Islet precursor cell (in vitro differentiated cells): ENCODE measurements at regions not wholly inside any gene's neighbourhood (a gene's known extent, or its start where the extent isn't known, plus 50 kb on each side); places are given as distances from the start of the nearest gene placed in this dataset.
A peak's percentile ranks its signal among the peaks of the same experiment; 100 is the strongest.
"Not testable (repeated sequence)": the region's sequence is repeated elsewhere in the genome, so short reads cannot be mapped to it uniquely, and the experiment has no call there.

Experiments
- DNase-seq: peaks from one replicate; pipeline ENCODE4 v3.0.0-alpha.2; 2018

DNA sequence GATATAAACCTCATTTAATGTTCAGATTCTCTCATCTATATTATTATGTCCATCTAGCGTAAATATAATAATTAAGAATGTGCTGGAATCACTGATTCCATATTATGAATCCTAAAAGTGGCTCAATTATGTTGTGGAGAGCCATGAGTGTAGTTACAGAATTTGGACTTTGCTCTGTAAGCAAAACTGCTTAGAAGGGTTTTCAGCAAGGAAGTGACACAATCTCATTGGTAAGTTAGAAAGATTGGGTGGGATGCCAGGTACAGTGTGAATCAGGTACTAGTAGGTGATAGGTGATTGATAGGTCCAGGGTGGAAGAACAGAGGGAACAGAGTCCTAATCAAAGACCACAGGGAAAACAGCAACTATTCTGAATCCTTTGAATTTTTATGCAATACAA, 74.9 kb upstream of the ABLIM1 start:
- no peak for DNase-seq

DNA sequence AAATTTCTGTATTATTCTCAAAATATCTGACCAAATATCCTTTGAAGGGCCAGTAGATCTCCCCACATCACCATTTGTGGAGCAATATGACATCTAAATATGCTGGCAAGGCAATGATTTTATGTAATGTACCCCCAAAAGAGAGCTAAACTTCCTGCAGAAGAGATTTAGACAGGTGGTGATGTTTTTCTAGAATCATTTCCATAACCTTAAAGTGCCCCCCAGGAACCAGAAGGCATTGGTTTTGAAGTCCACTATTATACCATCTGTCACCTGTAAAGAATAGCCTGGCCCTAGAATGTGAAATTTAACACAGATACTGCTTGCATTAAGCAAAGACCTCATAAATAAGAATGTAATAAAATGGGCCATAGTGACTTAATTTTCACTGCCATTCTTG, 77.9 kb upstream of the ABLIM1 start:
- DNase-seq: no peak

DNA sequence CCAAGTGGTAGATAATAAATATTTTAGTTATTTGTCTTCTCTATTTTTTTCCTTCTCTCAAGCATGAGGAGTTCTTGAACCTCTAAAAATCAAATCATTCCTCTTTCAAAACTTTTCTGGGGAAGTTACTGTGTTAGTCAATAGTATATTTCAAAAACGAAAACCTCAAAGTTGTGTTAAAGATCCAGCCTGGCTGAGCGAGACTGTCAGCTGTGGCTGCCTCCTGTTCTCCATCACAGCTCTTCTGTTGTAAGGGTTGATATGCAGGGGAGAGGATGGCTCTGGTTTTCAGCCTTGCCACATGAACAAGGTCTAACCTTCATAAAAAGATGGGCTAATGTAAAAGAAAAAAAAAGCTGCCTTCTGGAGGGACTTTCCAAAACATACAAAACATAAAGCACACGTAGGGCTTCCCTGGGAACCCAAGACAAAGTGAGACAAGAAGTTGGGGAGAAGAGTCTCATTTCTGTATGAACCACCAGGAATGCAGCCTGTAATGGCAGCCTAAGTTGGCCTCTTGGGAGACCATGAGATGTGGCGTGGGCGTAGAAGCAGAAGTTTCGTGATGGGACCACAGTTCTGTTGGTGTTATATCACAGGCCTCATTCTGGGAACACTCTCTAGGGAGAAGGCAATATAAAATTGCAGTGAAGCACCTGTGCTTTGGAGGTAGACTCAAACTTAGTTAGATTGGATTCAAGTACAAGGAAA, 77.9 kb upstream of the FHIP2A start:
- no peak for DNase-seq

DNA sequence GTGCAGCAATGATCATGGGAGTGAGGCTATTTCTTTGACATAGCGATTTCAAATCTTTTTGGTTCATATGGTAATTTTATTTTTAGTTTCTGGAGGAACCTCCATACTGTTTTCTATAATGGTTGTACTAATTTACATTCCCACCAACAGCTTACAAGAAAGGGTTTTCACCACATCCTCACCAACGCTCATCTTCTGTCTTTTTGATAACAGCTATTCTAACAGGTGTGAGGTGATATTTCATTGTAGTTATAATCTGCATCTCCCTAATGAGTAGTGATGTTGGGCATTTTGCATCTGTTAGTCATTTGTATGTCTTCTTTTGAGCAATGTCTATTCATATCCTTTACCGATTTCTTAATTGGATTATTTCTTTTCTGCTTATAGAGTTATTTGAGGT, 75.0 kb upstream of the FHIP2A start:
- DNase-seq: no peak

DNA sequence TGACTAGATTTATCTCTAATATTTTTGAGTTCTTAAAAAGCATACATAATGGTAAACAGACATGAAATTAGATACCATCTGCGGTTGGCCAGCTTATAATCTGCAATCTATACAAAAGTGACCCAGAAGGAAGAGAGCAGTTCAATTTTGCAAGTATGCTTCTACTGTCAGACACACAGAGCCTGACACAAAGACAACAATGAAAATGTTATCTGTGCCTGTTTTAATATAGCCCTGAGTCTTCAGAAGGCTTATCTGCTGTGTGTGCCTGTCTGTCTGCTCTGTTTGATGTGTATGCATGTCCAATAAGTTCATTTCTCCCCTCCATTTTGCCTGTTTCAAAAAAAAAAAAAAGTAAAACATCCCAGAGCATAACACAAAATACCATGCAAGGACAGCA, 73.3 kb upstream of the FHIP2A start:
- DNase-seq: no peak

DNA sequence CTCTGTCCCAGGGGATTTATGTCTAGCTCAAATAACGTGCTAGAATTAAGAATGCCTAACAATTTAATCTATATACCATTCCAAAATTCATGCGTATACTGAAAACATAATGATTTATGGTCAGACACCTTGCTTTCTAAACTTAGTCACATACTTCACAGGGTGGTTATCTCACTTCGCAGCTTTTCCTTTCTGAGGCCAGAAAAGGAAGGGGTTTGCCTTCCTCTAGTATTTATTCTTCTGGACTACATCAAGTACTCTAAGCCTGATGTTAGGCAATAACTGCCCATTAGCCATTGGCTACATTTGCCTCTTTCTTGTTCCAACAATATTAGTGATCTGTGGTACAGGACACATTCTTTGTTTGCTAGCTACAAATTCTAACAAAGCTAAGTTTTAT, 72.6 kb upstream of the FHIP2A start:
- no peak for DNase-seq

DNA sequence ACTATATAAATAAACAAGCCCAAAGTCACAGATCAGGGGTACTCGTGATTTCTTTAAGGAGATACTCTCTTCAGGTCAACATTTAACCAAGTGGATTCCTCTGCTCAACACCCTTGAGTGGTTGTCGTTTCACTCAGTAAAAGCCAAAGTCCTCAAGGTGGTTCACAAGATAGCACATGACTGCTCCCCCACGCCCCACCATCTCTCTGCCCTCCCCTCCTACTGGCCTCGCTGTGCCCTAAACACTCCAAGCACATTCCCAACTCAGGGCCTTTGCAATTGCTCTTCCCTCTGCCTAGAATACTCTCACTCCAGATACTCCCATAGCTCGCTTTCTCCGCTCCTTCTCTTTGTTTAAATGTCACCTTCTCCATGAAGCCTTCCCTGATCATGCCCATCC, 72.1 kb upstream of the FHIP2A start:
- DNase-seq: no peak

DNA sequence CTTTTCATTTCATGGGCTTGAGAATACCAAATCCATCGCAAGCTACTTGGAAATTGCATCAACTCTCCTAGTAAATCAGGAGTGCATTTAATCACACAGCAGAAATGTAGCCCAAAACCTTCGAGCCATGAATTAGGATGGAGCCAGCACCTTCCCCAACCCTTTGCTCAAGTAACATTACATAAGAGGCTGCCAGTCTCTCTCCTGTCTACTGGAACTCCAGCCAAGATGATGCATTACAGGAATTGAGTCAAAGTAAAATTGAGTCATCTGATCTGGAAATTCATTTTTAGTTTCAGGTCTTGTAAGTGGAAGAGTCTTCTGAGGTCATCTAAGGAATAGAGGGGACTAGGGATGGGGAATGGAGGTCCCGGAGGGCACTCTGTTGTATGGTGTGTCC, 69.7 kb upstream of the FHIP2A start:
- DNase-seq: no peak

DNA sequence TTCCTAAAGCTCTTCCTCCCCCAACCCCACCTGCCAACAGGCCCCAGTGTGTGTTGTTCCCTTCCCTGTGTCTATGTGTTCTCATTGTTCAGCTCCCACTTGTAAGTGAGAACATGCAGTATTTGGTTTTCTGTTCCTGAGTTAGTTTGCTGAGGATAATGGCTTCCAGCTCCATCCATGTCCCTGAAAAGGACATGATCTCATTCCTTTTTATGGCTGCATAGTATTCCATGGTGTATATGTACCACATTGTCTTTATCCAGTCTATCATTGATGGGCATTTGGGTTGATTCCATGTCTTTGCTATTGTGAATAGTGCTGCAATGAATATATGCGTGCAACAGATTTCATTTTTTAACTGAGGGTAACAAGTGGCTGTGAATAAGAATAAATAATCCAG, 69.0 kb upstream of the FHIP2A start:
- DNase-seq: not testable (repeated sequence)

DNA sequence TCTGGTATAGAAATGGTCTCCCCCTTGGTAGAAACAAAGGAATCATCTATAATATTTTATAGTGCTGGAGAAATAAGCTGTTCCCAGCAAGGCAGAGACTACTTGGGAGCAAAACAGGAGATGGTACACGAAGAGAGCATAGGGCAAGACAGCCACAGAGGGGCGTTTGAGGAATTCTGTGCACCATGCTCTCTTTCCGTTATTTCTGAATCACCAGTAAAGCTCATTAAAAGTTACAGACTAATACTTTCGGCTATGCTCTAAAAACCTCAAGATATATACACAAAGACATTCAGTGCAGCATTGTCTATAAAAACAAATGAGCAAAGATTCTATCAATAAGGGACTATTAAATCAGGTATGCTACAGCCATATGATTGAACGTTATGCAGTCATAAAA, 68.5 kb upstream of the FHIP2A start:
- DNase-seq: no peak

DNA sequence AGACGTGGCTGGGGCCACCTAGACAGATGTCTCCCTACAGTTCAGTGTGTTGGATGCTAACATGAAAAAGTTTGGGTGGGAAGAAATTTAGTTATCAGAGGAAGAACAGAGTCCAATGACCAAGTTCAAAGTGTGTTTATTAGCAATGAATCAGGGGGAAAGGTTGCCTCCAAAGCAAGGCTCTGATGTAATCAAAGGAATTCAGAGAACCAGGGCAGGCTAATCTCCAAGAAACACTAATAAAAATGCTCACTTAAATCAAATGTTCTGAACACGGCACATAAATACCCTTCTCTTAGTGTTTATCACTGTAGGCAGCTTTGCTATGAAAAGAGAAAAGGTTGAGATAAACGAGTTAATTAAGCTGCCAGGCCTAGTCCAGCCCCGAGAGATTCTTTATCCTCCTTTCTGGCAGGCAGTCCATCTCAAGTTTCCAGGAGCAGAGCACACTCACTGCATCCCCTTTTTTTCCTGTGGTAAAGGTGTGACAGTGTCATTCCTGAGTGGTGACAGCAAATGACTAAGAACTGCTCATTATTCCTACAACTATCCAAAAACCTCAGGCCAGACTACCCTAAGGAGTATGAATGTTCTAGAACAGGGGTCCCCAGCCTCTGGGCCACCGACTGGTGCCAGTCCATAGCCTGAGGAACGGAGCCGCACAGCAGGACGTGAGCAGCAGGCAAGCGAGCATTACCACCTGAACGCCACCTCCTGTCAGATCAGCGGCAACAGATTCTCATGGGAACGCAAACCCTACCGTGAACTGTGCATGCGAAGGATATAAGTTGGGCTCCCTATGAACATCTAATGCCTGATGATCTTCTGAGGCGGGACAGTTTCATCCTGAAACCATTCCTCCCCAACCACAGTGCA, 66.9 kb upstream of the FHIP2A start:
- DNase-seq: peak; percentile 78

DNA sequence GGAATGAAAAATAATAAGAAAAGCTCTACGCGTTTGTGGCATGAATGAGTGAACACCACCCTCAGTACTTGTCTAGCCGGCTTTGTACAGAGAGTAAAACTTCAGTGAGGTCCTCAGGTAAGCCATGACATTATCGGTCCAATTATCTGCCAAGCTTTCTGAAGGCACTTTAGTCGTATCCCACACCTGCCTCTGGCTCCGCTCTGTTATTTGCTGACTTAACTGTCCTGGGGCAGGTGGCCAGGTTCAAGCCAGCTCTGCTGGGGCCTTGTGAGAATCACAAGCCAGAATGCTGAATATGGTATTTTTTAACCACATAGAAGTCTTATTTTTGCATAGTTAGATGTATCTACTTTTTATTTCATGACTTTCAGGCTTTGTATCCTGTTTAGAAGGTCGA, 66.0 kb upstream of the FHIP2A start:
- DNase-seq: no peak

DNA sequence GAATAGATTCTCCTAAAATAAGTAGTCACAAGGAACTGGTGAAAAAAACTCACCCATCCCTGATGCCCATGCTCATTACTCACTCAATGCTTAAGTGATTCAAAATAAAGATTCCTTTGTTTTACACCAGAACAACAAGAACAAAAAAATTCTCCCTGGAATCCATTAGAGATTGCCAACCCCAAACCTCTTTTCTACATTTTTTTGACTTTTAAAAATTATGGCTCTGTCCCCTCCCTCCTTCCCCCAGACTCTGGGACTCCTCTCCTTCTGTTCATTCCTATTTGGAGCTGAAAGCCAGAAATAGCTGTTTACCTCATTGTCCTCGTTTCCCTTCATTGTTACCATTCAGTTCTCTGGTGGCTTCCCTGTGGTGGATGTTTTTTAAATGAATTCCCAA, 63.2 kb upstream of the FHIP2A start:
- no peak for DNase-seq

DNA sequence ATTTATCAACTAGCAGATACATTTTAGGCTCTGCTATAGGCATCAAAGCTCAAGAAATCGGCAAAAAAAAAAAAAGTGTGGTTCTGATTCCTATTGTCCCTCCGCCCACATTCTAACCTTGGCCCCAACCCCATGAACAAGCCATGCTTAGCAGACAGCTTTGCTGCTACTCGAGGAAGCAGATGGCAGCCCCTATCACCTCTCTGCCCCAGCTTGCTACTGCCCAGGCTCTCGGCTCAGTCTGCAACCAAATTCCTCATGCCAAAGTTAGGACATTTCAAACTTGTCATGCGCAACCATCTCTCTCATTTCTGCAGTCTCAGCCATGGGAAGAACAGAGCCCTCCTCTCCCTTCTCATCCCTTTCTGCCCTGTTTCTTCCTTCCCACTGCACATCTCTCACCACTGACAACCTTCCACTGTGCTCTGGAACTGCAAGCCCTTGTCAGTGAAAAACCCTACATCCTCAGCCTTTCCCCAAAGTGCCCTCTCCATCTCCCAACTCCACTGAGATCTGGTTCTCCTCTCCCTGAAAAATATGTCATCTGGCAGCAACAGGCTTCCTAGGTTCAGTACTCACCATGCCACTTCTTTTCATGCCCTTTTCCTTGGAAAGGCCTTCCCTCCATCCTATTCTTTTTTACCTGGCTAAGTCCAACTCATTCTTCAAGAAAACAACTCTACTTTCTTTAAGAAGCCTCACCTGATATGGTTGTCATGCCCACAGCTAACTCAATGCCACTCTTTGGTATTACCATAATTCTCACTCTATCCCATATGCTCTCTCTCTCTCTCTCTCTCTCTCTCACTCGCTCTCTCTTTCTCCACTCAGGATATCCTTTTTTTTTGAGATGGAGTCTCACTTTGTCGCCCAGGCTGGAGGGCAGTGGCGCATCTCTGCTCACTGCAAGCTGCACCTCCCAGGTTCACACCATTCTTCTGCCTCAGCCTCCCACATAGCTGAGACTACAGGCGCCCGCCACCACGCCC, 60.1 kb upstream of the FHIP2A start:
- no peak for DNase-seq

DNA sequence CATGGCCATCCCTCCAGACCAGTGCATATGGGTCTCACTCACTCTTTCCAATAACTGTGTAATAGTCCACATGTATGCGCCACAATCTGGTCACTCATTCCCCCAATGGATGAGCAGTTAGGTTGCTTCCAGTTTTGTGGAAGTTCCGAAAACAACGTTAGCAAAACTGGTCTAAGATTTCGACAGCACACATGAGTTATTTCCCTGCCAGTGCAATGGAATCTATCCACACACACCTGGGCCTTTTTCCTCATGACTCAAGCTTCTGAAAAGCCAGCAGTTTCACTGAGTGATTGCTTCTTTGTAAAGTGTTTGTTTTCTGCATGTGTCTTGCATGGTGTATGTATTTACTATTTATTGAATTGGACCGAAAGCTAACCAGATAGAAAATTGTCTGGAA, 58.8 kb upstream of the FHIP2A start:
- DNase-seq: no peak

DNA sequence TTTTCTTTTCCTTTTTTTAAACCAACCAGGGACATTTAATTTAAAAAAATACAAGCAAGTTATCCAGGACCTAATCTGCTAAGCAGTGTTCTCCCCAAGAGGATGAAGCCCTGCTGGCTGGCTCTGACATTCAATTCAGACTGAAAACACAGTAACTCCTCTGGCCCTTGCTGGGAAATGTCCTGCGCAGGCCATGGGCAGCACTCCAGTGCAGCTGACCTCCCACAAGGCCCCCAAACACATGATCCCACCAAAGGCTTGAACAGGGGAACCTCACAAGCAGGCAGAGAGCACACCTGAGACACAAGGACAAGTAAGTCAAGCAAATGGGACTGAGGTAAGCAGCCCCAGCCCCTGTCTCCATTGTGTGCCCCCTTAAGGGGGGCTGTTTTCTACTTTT, 56.9 kb upstream of the FHIP2A start:
- DNase-seq: no peak

DNA sequence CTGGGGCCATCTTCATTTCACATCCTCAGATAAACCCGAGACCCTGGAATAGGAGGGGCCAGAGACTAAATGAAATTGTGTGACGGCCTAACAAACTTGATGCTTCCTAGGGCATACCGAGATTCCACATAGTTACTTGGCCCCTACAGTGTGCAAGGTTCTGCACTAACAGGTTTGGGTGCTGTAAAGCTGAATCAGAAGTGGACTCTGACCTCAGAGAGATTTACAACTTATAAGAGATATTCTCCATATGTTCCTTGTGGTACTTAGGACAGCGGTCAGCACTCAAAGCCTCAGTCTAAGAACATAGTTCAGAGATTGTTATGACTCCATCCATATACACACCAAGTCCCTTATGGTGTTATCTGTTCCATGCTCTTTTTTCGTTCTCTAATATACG, 55.1 kb upstream of the FHIP2A start:
- DNase-seq: no peak

DNA sequence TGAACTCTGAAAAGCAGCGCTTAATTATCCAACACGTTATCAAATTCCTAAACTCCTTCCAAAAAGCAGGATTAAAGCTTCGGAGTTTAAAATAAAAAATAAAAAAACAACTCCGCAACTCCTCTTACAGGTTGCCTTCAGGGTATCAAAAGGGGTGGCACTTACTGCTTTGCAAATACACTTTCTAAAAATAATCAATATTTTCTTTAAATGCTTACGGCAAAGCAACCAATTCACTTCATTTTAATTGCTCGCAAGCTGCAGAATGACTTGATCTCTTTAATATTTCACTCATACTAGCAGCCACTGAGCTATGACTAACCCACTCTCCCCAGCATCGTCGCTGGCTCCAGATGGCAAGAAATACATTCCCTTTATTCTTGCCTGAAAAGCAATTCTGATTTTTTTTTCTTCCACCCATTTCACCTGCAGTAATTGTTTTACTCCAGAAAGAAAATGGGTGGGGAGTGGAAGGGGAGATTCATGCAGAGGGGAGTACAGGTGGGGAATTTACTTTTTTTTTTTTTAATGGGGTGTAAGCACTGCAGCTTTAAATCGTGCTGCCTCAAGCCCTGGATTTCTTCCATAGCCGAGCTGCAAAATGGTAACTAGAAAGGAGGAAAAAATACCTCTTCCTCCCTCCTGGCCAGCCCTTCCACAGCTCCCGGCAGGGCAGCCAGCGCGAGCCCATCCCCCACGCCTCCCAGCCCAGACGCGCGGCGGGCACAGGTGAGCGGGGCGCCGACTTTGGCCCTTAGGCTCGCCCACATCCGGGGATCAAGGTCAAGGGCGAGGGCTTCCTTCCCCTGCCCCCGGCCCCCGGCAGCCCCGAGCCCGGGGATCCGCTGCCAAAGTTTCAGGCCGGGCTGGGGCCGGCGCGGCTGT, 54.2 kb upstream of the FHIP2A start:
- peak; percentile 61 for DNase-seq

DNA sequence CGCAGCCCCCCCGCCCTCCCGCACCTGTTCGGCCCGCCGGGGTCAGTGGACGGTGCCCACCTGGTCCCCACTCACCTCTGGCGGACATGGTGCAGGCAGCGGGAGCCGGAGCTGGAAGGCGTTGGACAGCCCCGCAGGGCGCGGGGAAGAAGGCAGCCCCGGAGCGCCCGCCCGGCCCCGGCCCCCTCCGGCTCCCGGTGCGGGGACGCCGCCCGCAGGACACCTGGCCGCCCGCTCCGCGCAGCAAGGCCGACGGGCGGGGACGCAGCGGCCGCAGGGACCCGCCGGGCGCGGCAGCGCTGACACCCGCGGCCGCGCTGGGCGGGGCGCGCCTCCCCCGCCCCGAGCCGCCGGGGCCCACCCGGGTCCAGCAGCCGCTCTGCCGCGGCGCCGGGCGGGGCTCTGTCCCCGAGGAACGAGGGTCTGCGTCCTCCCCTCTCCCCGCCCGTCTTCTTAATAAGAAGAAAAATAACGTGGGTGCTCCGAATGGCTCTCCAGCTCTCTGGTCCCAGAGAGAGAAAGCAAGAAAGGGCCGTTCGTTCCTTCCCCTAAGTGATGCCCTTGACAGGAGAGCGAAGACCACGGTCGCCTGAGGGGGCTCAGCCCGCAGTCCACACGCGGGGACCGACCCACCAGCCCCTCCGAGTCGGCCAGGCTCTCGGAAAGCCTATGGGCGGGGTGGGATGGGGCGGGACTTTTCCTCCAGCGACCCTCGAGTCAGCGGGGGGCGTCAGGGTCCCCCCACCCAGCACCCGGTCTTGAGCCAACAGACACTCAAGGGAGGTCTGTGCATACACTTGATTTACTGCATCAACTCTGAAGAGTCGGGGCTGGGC, 53.4 kb upstream of the FHIP2A start:
- no peak for DNase-seq

DNA sequence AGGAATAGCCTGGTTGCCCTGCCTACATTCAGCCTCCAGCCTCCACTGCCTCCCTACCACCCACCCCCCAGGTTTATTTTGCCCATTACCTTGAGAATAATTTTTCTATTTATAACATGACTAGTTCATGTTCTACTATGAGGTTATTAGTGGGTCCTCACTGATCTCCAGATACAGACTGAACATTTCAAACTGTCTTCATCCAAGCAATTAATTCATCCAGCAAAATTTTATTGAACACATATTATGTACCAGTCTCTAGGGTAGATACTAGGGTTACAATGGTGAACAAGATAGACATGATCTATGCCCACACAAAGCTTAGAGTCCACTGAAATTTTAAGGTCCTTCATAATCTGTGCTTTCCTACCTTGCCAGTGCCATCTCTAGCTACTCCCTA, 51.6 kb upstream of the FHIP2A start:
- DNase-seq: no peak

DNA sequence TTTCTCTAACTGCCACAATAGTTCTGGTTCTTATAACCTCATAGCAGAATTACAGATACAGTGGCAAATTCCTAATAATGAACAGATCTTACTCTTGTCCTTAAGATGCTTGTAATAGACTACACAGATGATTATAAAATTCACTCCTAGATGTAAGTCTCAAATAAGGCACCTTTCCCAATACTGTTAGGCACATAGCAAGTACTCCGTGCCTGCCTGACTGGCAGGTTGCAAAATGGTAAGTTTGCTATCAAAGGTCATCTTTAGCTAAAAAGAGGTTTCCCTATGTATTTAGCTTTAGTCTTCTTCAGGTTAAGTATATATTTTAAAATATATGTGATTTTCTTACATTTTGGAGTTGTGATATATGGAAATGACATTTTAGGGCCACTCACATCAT, 50.4 kb upstream of the FHIP2A start:
- DNase-seq: no peak
